ENCODE measurements at regions not wholly inside any gene's neighbourhood (a gene's known extent, or its start where the extent isn't known, plus 50 kb on each side); places are given as distances from the start of the nearest gene placed in this dataset.
A peak's percentile ranks its signal among the peaks of the same experiment; 100 is the strongest.

- no peak overlapping the region for H3K4me3 ChIP-seq
- H3K36me3 ChIP-seq: no peaks in the 10 kb centered on the region
- H3K27ac ChIP-seq: no peak overlapping the region
- no peaks in the 10 kb centered on the region for H3K9me3 ChIP-seq
- no peak for TF ChIP-seq CTCF (IDR thresholded peaks at IDR 0.05)
- H3K27me3 ChIP-seq (replicated peaks; ENCODE audit: insufficient read depth): no peaks in the 10 kb centered on the region
- ATAC-seq (ENCODE audit: insufficient number of reproducible peaks, low FRiP score, low read depth) (no peak), DNase-seq (ENCODE audit: low spot score) (no peak)
- peaks cover 1 to 3% of the 10 kb centered on the region in 2 donors for H3K4me1 ChIP-seq (ENCODE audit: control insufficient read depth in 1 of 2, low read depth in 2 of 2)
Measured at GRCh38 chr10:3866332-3866731, 81.3 kb upstream of the KLF6 start.

GRCh38 chr10:3865565-3865964 lies 80.6 kb upstream of the KLF6 start:
- Histone ChIP-seq H3K27me3 (replicated peaks; ENCODE audit: insufficient read depth) (no peaks in the 10 kb centered on the region), H3K9me3 (no peaks in the 10 kb centered on the region), H3K4me3 (no peak overlapping the region), H3K36me3 (no peaks in the 10 kb centered on the region), H3K4me1 (ENCODE audit: control insufficient read depth in 1 of 2, low read depth in 2 of 2) (peaks cover 9% of the 10 kb centered on the region in 2 donors), H3K27ac (no peak overlapping the region)
- DNase-seq (ENCODE audit: low spot score) (no peak), ATAC-seq (ENCODE audit: insufficient number of reproducible peaks, low FRiP score, low read depth) (no peak)
- TF ChIP-seq CTCF (IDR thresholded peaks at IDR 0.05): no peak

- Histone ChIP-seq H3K9me3 (no peaks in the 10 kb centered on the region), H3K4me3 (no peak overlapping the region), H3K27ac (peak overlapping the region in 1 of 2 donors; percentile 35), H3K4me1 (ENCODE audit: control insufficient read depth in 1 of 2, low read depth in 2 of 2) (peaks cover 9 to 10% of the 10 kb centered on the region in 2 donors), H3K36me3 (no peaks in the 10 kb centered on the region), H3K27me3 (replicated peaks; ENCODE audit: insufficient read depth) (no peaks in the 10 kb centered on the region)
- DNase-seq (ENCODE audit: low spot score) (no peak), ATAC-seq (ENCODE audit: insufficient number of reproducible peaks, low FRiP score, low read depth) (peak; percentile 31)
- no peak for TF ChIP-seq CTCF (IDR thresholded peaks at IDR 0.05)
Measured at GRCh38 chr10:3861795-3862194, 76.8 kb upstream of the KLF6 start.

GRCh38 chr10:3858051-3858845 lies 73.2 kb upstream of the KLF6 start:
- H3K4me1 ChIP-seq (ENCODE audit: control insufficient read depth in 1 of 2, low read depth in 2 of 2): peaks cover 17 to 20% of the 10 kb centered on the region in 2 donors
- DNase-seq (ENCODE audit: low spot score): no peak
- H3K27ac ChIP-seq: no peak overlapping the region
- no peak overlapping the region for H3K4me3 ChIP-seq
- H3K9me3 ChIP-seq: no peaks in the 10 kb centered on the region
- no peak for ATAC-seq (ENCODE audit: insufficient number of reproducible peaks, low FRiP score, low read depth)
- H3K27me3 ChIP-seq (replicated peaks; ENCODE audit: insufficient read depth): no peaks in the 10 kb centered on the region
- no peak for TF ChIP-seq CTCF (IDR thresholded peaks at IDR 0.05)
- H3K36me3 ChIP-seq: no peaks in the 10 kb centered on the region

GRCh38 chr10:3857318-3857717 lies 72.3 kb upstream of the KLF6 start:
- H3K27me3 ChIP-seq (replicated peaks; ENCODE audit: insufficient read depth): no peaks in the 10 kb centered on the region
- no peaks in the 10 kb centered on the region for H3K9me3 ChIP-seq
- no peak overlapping the region for H3K4me3 ChIP-seq
- H3K4me1 ChIP-seq (ENCODE audit: control insufficient read depth in 1 of 2, low read depth in 2 of 2): peaks cover 25 to 30% of the 10 kb centered on the region in 2 donors
- DNase-seq (ENCODE audit: low spot score) (no peak), ATAC-seq (ENCODE audit: insufficient number of reproducible peaks, low FRiP score, low read depth) (no peak)
- no peaks in the 10 kb centered on the region for H3K36me3 ChIP-seq
- TF ChIP-seq CTCF (IDR thresholded peaks at IDR 0.05): no peak
- H3K27ac ChIP-seq: no peak overlapping the region
